B cell (primary cell): ENCODE measurements at regions not wholly inside any gene's neighbourhood (a gene's known extent, or its start where the extent isn't known, plus 50 kb on each side); places are given as distances from the start of the nearest gene placed in this dataset.

Experiments used
- ATAC-seq: fragments of 200-7000 bp; cut with Tn5 transposase; one replicate; pipeline ENCODE4 v1.10.0; 2021; ENCODE audit warnings: low read depth, mild to moderate bottlenecking, moderate number of reproducible peaks, moderate library complexity
- CTCF ChIA-PET: fragments of 350-600 bp; sonication (Branson Sonifier 250); formaldehyde crosslinking; loops from one replicate; lab custom pipeline; 2021; ENCODE audit warnings: antibody characterized with exemption, inconsistent platforms; lab: Charles Lee
- POLR2A ChIA-PET: fragments of 350-600 bp; sonication (Branson Sonifier 250); formaldehyde crosslinking; loops from one replicate; lab custom pipeline; 2021; ENCODE audit warnings: antibody characterized with exemption; lab: Charles Lee
- DNase-seq: peaks from one replicate; pipeline ENCODE4 v3.0.0; 2013
- H2AFZ ChIP-seq: 2 replicates; pipeline ENCODE4 v1.6.1; 2012; ENCODE audit warnings: mild to moderate bottlenecking, low read depth, low read length; ENCODE audit not compliant: insufficient read depth, poor library complexity, severe bottlenecking
- H3K27ac ChIP-seq, 2 donors: 1 replicate in 1 of 2; 2 replicates in 1 of 2; pipeline ENCODE4 v1.5.1; 2012 to 2013; ENCODE audit warnings: low read length in 2 of 2, mild to moderate bottlenecking in 2 of 2, moderate library complexity in 1 of 2
- H3K27me3 ChIP-seq, 4 experiments: fragments of 200-600 bp in 1 of 4; sonication (generic) in 1 of 4; replicated peaks in 1 of 4; 1 replicate in 2 of 4; 2 replicates in 2 of 4; pipeline versions ENCODE4 v1.6.1 to v1.7.0; 2013 to 2016; ENCODE audit warnings: low read length in 3 of 4, mild to moderate bottlenecking in 2 of 4, mixed read lengths in 1 of 4, moderate library complexity in 1 of 4; ENCODE audit not compliant: insufficient read depth in 4 of 4, control insufficient read depth in 3 of 4; ENCODE audit errors: control extremely low read depth in 1 of 4
- H3K36me3 ChIP-seq, 2 experiments: replicated peaks in 1 of 2; 1 replicate in 1 of 2; 2 replicates in 1 of 2; pipeline versions ENCODE4 v1.6.1 to v1.7.1; 2013; ENCODE audit warnings: low read length in 1 of 2; ENCODE audit not compliant: insufficient read depth in 2 of 2, control insufficient read depth in 1 of 2; ENCODE audit errors: control extremely low read depth in 1 of 2, extremely low read depth in 1 of 2
- H3K4me1 ChIP-seq, 2 donors: fragments of 200-600 bp in 1 of 2; sonication (generic) in 1 of 2; 1 replicate in 1 of 2; 2 replicates in 1 of 2; pipeline versions ENCODE4 v1.5.1 to v1.6.1; 2013 to 2017; ENCODE audit warnings: low read length in 2 of 2; ENCODE audit not compliant: control insufficient read depth in 2 of 2, insufficient read depth in 2 of 2
- H3K4me2 ChIP-seq: replicated peaks from 2 replicates; pipeline ENCODE3; 2012; ENCODE audit warnings: mild to moderate bottlenecking, low read depth, low read length; ENCODE audit not compliant: poor library complexity, severe bottlenecking
- H3K4me3 ChIP-seq, 5 experiments: fragments of 200-600 bp in 1 of 5; sonication (generic) in 1 of 5; 1 replicate in 3 of 5; 2 replicates in 2 of 5; pipeline versions ENCODE4 v1.5.1 to v1.7.0; 2011 to 2016; ENCODE audit warnings: low read length in 4 of 5, mild to moderate bottlenecking in 4 of 5, low read depth in 2 of 5, control low read depth in 1 of 5, moderate library complexity in 1 of 5; ENCODE audit not compliant: insufficient read depth in 1 of 5; ENCODE audit errors: control extremely low read depth in 1 of 5, extremely low read depth in 1 of 5
- H3K79me2 ChIP-seq: fragments of 200-600 bp; sonication (generic); one replicate; pipeline ENCODE4 v1.6.0; 2016; ENCODE audit warnings: low read length; ENCODE audit not compliant: control insufficient read depth, insufficient read depth
- H3K9ac ChIP-seq: fragments of 200-600 bp; sonication (generic); 2 replicates; pipeline ENCODE4 v1.6.1; 2017; ENCODE audit warnings: mild to moderate bottlenecking, low read length, moderate library complexity
- H3K9me3 ChIP-seq, 3 donors: one replicate each; pipeline versions ENCODE4 v1.6.1 to v1.7.1; 2013; ENCODE audit warnings: low read length in 2 of 3; ENCODE audit not compliant: control insufficient read depth in 2 of 3, insufficient read depth in 1 of 3; ENCODE audit errors: control extremely low read depth in 1 of 3
- H4K20me1 ChIP-seq: 2 replicates; pipeline ENCODE4 v1.6.0; 2012; ENCODE audit warnings: mild to moderate bottlenecking, low read length; ENCODE audit not compliant: insufficient read depth, control insufficient read depth, poor library complexity, severe bottlenecking
- H3K27ac Mint-ChIP-seq: one replicate; pipeline ENCODE4 v1.8.0; 2021; ENCODE audit warnings: mixed read lengths
- H3K27me3 Mint-ChIP-seq: one replicate; pipeline ENCODE4 v1.8.0; 2021; ENCODE audit warnings: mixed read lengths
- H3K4me1 Mint-ChIP-seq: one replicate; pipeline ENCODE4 v1.8.0; 2021; ENCODE audit warnings: mixed read lengths
- H3K4me3 Mint-ChIP-seq: one replicate; pipeline ENCODE4 v1.8.0; 2021; ENCODE audit warnings: mixed read lengths
- H3K9me3 Mint-ChIP-seq: one replicate; pipeline ENCODE4 v1.8.0; 2022; ENCODE audit warnings: mixed read lengths; ENCODE audit not compliant: insufficient read depth
- EZH2 ChIP-seq: IDR thresholded peaks from 2 replicates; pipeline ENCODE4 v1.6.1; 2012; ENCODE audit warnings: borderline replicate concordance, low read depth, mild to moderate bottlenecking, moderate library complexity, low read length; ENCODE audit not compliant: insufficient read depth, poor library complexity, severe bottlenecking
- WGBS: methylation state at CpG from one replicate; pipeline ENCODE4 v1.1.5; 2013; ENCODE audit warnings: missing lambda C conversion rate; ENCODE audit not compliant: insufficient coverage; 5-methylcytosine and 5-hydroxymethylcytosine counted together
- intact Hi-C: fragments of 100-400 bp; cut with micrococcal nuclease; formaldehyde crosslinking; loops from one replicate; pipeline ENCODE4 v1.10.0; 2022
- TF ChIP-seq, protein P1 (sequence below): fragments of 200-600 bp; IDR thresholded peaks from one replicate; pipeline ENCODE4 v1.8.0; 2022; ENCODE audit warnings: antibody characterized with exemption, mild to moderate bottlenecking

DNA sequence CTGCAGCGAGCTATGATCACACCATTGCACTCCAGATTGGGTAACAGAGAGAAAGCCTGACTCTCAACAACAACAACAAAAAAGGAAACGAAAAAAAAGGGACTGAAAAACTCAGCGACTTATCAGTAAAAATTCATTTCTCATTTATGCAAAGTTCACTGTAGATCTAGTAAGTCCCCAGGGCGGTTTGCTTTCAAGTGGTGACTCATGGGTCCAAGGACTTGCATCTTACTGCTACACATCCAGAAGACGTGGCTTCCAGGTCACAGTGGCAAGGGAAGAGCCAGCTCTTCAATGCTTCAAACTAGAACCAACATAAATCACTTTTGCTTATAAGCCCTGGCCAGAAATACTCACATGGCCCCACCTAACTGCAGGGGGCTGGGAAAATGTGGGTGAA, 178.3 kb upstream of the AUTS2 start:
- Mint-ChIP-seq H3K27me3 (no peaks in the 10 kb centered on the region), H3K4me3 (no peak overlapping the region), H3K27ac (no peak overlapping the region), H3K4me1 (no peaks in the 10 kb centered on the region), H3K9me3 (peaks cover 11% of the 10 kb centered on the region)
- no peak for DNase-seq
- no peak for ATAC-seq
- CTCF ChIA-PET: no interaction called here
- Histone ChIP-seq H3K36me3 (no peaks in the 10 kb centered on the region), H3K4me1 (peaks cover 0 to 5% of the 10 kb centered on the region in 2 donors), H3K27me3 (no peaks in the 10 kb centered on the region), H4K20me1 (no peaks in the 10 kb centered on the region), H3K4me2 (no peak overlapping the region), H3K9me3 (peaks cover 0 to 13% (median 0%) of the 10 kb centered on the region in 3 donors), H3K4me3 (no peak overlapping the region), H2AFZ (no peak overlapping the region), H3K79me2 (no peaks in the 10 kb centered on the region), H3K27ac (no peak overlapping the region), H3K9ac (no peak overlapping the region)
- intact Hi-C loops: no loop called here
- WGBS: 13% methylated on average over 2 of the region's 5 CpGs
- TF ChIP-seq, protein P1, sequence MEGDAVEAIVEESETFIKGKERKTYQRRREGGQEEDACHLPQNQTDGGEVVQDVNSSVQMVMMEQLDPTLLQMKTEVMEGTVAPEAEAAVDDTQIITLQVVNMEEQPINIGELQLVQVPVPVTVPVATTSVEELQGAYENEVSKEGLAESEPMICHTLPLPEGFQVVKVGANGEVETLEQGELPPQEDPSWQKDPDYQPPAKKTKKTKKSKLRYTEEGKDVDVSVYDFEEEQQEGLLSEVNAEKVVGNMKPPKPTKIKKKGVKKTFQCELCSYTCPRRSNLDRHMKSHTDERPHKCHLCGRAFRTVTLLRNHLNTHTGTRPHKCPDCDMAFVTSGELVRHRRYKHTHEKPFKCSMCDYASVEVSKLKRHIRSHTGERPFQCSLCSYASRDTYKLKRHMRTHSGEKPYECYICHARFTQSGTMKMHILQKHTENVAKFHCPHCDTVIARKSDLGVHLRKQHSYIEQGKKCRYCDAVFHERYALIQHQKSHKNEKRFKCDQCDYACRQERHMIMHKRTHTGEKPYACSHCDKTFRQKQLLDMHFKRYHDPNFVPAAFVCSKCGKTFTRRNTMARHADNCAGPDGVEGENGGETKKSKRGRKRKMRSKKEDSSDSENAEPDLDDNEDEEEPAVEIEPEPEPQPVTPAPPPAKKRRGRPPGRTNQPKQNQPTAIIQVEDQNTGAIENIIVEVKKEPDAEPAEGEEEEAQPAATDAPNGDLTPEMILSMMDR: no peak
- no peak for TF ChIP-seq EZH2
- POLR2A ChIA-PET: no interaction called here

DNA sequence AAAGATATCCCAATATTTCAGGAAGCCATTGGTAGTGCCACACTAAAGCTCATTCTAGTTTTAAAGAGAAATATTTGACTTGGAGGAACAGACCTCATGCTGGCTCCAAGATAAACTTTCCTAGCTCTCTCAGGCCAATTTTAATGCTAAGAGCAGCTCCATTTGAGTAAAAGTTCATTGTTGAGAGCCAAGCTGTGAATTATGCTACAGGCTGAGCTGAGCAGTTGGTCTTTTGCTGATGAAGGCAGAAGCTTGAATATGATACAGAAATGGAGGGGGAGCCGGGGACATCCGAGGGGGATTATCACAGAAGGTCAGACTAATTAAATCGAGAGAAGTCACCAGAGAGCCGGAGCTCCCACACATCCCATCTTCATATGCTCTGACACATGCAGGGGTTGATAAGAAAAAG, 175.7 kb upstream of the AUTS2 start:
- WGBS: no CpG with 5 or more reads among the region's 4 CpGs
- Mint-ChIP-seq H3K27ac (no peak overlapping the region), H3K9me3 (peaks cover 8% of the 10 kb centered on the region), H3K27me3 (no peaks in the 10 kb centered on the region), H3K4me3 (no peak overlapping the region), H3K4me1 (no peaks in the 10 kb centered on the region)
- Histone ChIP-seq H3K27ac (no peak overlapping the region), H3K36me3 (no peaks in the 10 kb centered on the region), H2AFZ (no peak overlapping the region), H3K4me1 (peaks cover 0 to 5% of the 10 kb centered on the region in 2 donors), H3K79me2 (no peaks in the 10 kb centered on the region), H3K9ac (no peak overlapping the region), H3K9me3 (peaks cover 0 to 4% (median 0%) of the 10 kb centered on the region in 3 donors), H4K20me1 (no peaks in the 10 kb centered on the region), H3K4me2 (no peak overlapping the region), H3K27me3 (no peaks in the 10 kb centered on the region), H3K4me3 (no peak overlapping the region)
- TF ChIP-seq, protein P1: no peak
- no peak for TF ChIP-seq EZH2
- intact Hi-C loops: no loop called here
- no peak for DNase-seq
- CTCF ChIA-PET: interaction anchor here (0.5 kb wide), 1 partner anchor 12 kb away, joined by 3 read pairs; no protein-coding TSS in a partner anchor
- ATAC-seq: no peak
- POLR2A ChIA-PET: no interaction called here
